ENCODE measurements at regions not wholly inside any gene's neighbourhood (a gene's known extent, or its start where the extent isn't known, plus 50 kb on each side); places are given as distances from the start of the nearest gene placed in this dataset.
A peak's percentile ranks its signal among the peaks of the same experiment; 100 is the strongest.

GRCh38 chr9:32326146-32326545 lies 58.3 kb upstream of the ACO1 start:
- no peak overlapping the region for H3K4me3 ChIP-seq
- TF ChIP-seq POLR2AphosphoS5 (IDR thresholded peaks at IDR 0.05) (no peak), POLR2A (IDR thresholded peaks at IDR 0.05) (no peak), CTCF (IDR thresholded peaks at IDR 0.05) (no peak)
- intact Hi-C loops (cut with DNase I), result no loop called here
- WGBS, result 93% methylated on average over 2 of the region's 2 CpGs
- DNase-seq (ENCODE audit: low spot score), result no peak
- H3K27ac ChIP-seq, result no peak overlapping the region
- H3K9me3 ChIP-seq, result no peaks in the 10 kb centered on the region
- H3K36me3 ChIP-seq, result no peaks in the 10 kb centered on the region
- no peaks in the 10 kb centered on the region for H3K27me3 ChIP-seq (replicated peaks; ENCODE audit: insufficient read depth)
- H3K4me1 ChIP-seq (replicated peaks), result no peaks in the 10 kb centered on the region

GRCh38 chr9:32331240-32331639 lies 53.2 kb upstream of the ACO1 start:
- 83% methylated on average over 4 of the region's 4 CpGs for WGBS

GRCh38 chr9:32334112-32334511 lies 50.3 kb upstream of the ACO1 start:
- no peaks in the 10 kb centered on the region for H3K4me1 ChIP-seq (replicated peaks)
- no peak for DNase-seq (ENCODE audit: low spot score)
- H3K9me3 ChIP-seq, result no peaks in the 10 kb centered on the region
- no peak overlapping the region for H3K4me3 ChIP-seq
- no peak for TF ChIP-seq POLR2A (IDR thresholded peaks at IDR 0.05)
- TF ChIP-seq CTCF (IDR thresholded peaks at IDR 0.05), result no peak
- no peak for TF ChIP-seq POLR2AphosphoS5 (IDR thresholded peaks at IDR 0.05)
- H3K27ac ChIP-seq, result no peak overlapping the region
- 92% methylated on average over 7 of the region's 7 CpGs for WGBS
- no peaks in the 10 kb centered on the region for H3K36me3 ChIP-seq
- no peaks in the 10 kb centered on the region for H3K27me3 ChIP-seq (replicated peaks; ENCODE audit: insufficient read depth)
- intact Hi-C loops (cut with DNase I), result no loop called here

More at GRCh38 chr9:32331240-32331639, 53.2 kb upstream of the ACO1 start:
- intact Hi-C loops (cut with DNase I), result no loop called here
- no peak overlapping the region for H3K27ac ChIP-seq
- TF ChIP-seq POLR2AphosphoS5 (IDR thresholded peaks at IDR 0.05) (no peak), POLR2A (IDR thresholded peaks at IDR 0.05) (no peak), CTCF (IDR thresholded peaks at IDR 0.05) (no peak)
- no peak overlapping the region for H3K4me3 ChIP-seq
- no peaks in the 10 kb centered on the region for H3K27me3 ChIP-seq (replicated peaks; ENCODE audit: insufficient read depth)
- H3K4me1 ChIP-seq (replicated peaks), result no peaks in the 10 kb centered on the region
- H3K36me3 ChIP-seq, result no peaks in the 10 kb centered on the region
- DNase-seq (ENCODE audit: low spot score), result no peak
- H3K9me3 ChIP-seq, result no peaks in the 10 kb centered on the region

MicroRNAs in the stretch of these regions (microRNA counts, 767-probe panel; counts per million panel counts)
- microRNA hsa-miR-873-5p (0 to 431 counts per million in 2 donors), microRNA hsa-miR-876-3p (431 to 1,117 counts per million in 2 donors), microRNA hsa-miR-876-5p (431 to 927 counts per million in 2 donors)

Small RNAs in the stretch of these regions (microRNA-seq; reads per million reads assigned to microRNA genes)
- gene MIR873, result 2.1 reads per million, percentile 30 among the genes with 10 or more reads in this experiment
- gene MIR876, result 0.75 reads per million

Small RNAs in the stretch of these regions (small RNA-seq; reads per million reads assigned to genes)
- gene MIR873 (2.1 to 11.1 reads per million in 2 donors), gene MIR876 (0.19 to 0.30 reads per million in 2 donors), gene RNA5SP281 (0 reads per million in 2 donors)

Measured in prostate gland (tissue), 2 donors.